ENCODE measurements at regions not wholly inside any gene's neighbourhood (a gene's known extent, or its start where the extent isn't known, plus 50 kb on each side); places are given as distances from the start of the nearest gene placed in this dataset.

DNA sequence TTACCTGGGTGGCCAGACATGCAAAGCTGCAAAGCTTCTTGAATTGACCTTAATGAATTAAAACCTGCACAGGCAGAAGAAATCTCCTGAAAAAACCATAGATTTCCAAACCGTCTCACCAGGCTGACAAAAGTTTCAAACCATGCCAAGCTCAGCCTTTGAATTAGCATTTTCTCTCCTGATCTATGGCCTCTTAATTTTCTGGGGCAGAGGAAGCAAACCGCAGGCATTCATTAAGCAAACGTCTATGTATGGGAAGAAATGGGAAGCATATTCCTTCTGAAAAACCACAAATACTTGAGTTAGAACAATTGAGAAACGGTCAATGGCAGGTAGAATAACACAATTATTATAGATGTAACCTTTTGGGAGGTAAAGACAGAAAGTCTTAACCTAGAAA lies 500.2 kb upstream of the NR2F2 start:
- no peak for DNase-seq (ENCODE audit: low spot score)
- H3K9me3 Mint-ChIP-seq: peaks cover 19% of the 10 kb centered on the region
- TF ChIP-seq, protein P1, sequence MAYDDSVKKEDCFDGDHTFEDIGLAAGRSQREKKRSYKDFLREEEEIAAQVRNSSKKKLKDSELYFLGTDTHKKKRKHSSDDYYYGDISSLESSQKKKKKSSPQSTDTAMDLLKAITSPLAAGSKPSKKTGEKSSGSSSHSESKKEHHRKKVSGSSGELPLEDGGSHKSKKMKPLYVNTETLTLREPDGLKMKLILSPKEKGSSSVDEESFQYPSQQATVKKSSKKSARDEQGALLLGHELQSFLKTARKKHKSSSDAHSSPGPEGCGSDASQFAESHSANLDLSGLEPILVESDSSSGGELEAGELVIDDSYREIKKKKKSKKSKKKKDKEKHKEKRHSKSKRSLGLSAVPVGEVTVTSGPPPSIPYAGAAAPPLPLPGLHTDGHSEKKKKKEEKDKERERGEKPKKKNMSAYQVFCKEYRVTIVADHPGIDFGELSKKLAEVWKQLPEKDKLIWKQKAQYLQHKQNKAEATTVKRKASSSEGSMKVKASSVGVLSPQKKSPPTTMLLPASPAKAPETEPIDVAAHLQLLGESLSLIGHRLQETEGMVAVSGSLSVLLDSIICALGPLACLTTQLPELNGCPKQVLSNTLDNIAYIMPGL (CRISPR knock-in tag; IDR thresholded peaks at IDR 0.05): no peak
- TF ChIP-seq, protein P2, sequence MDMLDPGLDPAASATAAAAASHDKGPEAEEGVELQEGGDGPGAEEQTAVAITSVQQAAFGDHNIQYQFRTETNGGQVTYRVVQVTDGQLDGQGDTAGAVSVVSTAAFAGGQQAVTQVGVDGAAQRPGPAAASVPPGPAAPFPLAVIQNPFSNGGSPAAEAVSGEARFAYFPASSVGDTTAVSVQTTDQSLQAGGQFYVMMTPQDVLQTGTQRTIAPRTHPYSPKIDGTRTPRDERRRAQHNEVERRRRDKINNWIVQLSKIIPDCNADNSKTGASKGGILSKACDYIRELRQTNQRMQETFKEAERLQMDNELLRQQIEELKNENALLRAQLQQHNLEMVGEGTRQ (CRISPR knock-in tag; IDR thresholded peaks at IDR 0.05): no peak
- TF ChIP-seq FOXP1 (CRISPR knock-in tag; IDR thresholded peaks at IDR 0.05; ENCODE audit: borderline replicate concordance): no peak
- TF ChIP-seq, protein P3, sequence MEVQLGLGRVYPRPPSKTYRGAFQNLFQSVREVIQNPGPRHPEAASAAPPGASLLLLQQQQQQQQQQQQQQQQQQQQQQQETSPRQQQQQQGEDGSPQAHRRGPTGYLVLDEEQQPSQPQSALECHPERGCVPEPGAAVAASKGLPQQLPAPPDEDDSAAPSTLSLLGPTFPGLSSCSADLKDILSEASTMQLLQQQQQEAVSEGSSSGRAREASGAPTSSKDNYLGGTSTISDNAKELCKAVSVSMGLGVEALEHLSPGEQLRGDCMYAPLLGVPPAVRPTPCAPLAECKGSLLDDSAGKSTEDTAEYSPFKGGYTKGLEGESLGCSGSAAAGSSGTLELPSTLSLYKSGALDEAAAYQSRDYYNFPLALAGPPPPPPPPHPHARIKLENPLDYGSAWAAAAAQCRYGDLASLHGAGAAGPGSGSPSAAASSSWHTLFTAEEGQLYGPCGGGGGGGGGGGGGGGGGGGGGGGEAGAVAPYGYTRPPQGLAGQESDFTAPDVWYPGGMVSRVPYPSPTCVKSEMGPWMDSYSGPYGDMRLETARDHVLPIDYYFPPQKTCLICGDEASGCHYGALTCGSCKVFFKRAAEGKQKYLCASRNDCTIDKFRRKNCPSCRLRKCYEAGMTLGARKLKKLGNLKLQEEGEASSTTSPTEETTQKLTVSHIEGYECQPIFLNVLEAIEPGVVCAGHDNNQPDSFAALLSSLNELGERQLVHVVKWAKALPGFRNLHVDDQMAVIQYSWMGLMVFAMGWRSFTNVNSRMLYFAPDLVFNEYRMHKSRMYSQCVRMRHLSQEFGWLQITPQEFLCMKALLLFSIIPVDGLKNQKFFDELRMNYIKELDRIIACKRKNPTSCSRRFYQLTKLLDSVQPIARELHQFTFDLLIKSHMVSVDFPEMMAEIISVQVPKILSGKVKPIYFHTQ (CRISPR knock-in tag; IDR thresholded peaks at IDR 0.05): no peak
- TF ChIP-seq, protein P4, sequence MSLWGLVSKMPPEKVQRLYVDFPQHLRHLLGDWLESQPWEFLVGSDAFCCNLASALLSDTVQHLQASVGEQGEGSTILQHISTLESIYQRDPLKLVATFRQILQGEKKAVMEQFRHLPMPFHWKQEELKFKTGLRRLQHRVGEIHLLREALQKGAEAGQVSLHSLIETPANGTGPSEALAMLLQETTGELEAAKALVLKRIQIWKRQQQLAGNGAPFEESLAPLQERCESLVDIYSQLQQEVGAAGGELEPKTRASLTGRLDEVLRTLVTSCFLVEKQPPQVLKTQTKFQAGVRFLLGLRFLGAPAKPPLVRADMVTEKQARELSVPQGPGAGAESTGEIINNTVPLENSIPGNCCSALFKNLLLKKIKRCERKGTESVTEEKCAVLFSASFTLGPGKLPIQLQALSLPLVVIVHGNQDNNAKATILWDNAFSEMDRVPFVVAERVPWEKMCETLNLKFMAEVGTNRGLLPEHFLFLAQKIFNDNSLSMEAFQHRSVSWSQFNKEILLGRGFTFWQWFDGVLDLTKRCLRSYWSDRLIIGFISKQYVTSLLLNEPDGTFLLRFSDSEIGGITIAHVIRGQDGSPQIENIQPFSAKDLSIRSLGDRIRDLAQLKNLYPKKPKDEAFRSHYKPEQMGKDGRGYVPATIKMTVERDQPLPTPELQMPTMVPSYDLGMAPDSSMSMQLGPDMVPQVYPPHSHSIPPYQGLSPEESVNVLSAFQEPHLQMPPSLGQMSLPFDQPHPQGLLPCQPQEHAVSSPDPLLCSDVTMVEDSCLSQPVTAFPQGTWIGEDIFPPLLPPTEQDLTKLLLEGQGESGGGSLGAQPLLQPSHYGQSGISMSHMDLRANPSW (CRISPR knock-in tag; conservative IDR thresholded peaks at IDR 0.05; ENCODE audit: low read depth): no peak
- TF ChIP-seq, protein P5, sequence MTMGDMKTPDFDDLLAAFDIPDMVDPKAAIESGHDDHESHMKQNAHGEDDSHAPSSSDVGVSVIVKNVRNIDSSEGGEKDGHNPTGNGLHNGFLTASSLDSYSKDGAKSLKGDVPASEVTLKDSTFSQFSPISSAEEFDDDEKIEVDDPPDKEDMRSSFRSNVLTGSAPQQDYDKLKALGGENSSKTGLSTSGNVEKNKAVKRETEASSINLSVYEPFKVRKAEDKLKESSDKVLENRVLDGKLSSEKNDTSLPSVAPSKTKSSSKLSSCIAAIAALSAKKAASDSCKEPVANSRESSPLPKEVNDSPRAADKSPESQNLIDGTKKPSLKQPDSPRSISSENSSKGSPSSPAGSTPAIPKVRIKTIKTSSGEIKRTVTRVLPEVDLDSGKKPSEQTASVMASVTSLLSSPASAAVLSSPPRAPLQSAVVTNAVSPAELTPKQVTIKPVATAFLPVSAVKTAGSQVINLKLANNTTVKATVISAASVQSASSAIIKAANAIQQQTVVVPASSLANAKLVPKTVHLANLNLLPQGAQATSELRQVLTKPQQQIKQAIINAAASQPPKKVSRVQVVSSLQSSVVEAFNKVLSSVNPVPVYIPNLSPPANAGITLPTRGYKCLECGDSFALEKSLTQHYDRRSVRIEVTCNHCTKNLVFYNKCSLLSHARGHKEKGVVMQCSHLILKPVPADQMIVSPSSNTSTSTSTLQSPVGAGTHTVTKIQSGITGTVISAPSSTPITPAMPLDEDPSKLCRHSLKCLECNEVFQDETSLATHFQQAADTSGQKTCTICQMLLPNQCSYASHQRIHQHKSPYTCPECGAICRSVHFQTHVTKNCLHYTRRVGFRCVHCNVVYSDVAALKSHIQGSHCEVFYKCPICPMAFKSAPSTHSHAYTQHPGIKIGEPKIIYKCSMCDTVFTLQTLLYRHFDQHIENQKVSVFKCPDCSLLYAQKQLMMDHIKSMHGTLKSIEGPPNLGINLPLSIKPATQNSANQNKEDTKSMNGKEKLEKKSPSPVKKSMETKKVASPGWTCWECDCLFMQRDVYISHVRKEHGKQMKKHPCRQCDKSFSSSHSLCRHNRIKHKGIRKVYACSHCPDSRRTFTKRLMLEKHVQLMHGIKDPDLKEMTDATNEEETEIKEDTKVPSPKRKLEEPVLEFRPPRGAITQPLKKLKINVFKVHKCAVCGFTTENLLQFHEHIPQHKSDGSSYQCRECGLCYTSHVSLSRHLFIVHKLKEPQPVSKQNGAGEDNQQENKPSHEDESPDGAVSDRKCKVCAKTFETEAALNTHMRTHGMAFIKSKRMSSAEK (CRISPR knock-in tag; IDR thresholded peaks at IDR 0.05; ENCODE audit: borderline replicate concordance): no peak
- TF ChIP-seq TEAD1 (CRISPR knock-in tag; IDR thresholded peaks at IDR 0.05): no peak
- no peak for TF ChIP-seq ZBTB21 (CRISPR knock-in tag; IDR thresholded peaks at IDR 0.05; ENCODE audit: borderline replicate concordance)
- no peak for TF ChIP-seq MYBL2 (CRISPR knock-in tag; IDR thresholded peaks at IDR 0.05)
- TF ChIP-seq NFATC4 (CRISPR knock-in tag; IDR thresholded peaks at IDR 0.05): no peak
- TF ChIP-seq PRRX2 (CRISPR knock-in tag; IDR thresholded peaks at IDR 0.05): no peak
- H3K27ac Mint-ChIP-seq: no peak overlapping the region
- ChIA-PET CTCF (no interaction called here), POLR2A (no interaction called here)
- peaks cover 43% of the 10 kb centered on the region for H3K4me1 Mint-ChIP-seq
- no peak overlapping the region for H3K4me3 Mint-ChIP-seq
- no peak for ATAC-seq
- H3K27me3 Mint-ChIP-seq (ENCODE audit: low read depth): peaks cover 21% of the 10 kb centered on the region
- H3K36me3 Mint-ChIP-seq: peaks cover 17% of the 10 kb centered on the region

DNA sequence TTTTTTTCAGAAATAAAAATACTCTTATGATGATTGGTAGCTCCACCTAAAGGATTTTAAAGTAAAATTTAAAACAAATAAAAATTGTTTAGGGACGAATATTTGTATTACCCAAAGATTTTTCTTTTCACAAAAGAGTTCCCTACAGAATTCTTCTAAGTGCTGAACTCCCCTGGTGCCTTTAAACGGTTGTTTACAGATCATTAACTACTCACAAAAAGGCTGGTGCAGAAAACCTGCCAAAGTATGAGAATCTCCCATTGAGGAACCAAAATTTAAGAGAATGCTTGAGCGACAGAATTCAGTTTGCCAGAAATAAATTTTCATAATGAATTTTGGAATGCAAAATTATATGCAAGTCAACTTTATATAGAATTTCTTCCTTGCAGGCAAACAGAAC lies 497.8 kb upstream of the NR2F2 start:
- DNase-seq (ENCODE audit: low spot score) (no peak), ATAC-seq (no peak)
- ChIA-PET POLR2A (no interaction called here), CTCF (no interaction called here)
- peaks cover 12% of the 10 kb centered on the region for H3K9me3 Mint-ChIP-seq
- H3K4me3 Mint-ChIP-seq: no peak overlapping the region
- peaks cover 16% of the 10 kb centered on the region for H3K27me3 Mint-ChIP-seq (ENCODE audit: low read depth)
- H3K36me3 Mint-ChIP-seq: peaks cover 11% of the 10 kb centered on the region
- H3K27ac Mint-ChIP-seq: no peak overlapping the region
- peaks cover 43% of the 10 kb centered on the region for H3K4me1 Mint-ChIP-seq
- TF ChIP-seq FOXP1 (CRISPR knock-in tag; IDR thresholded peaks at IDR 0.05; ENCODE audit: borderline replicate concordance) (no peak), GABPB1 (CRISPR knock-in tag; IDR thresholded peaks at IDR 0.05) (no peak), IRF2 (CRISPR knock-in tag; IDR thresholded peaks at IDR 0.05; ENCODE audit: borderline replicate concordance, low read depth) (no peak), CREB1 (CRISPR knock-in tag; IDR thresholded peaks at IDR 0.05) (no peak), ELF4 (CRISPR knock-in tag; IDR thresholded peaks at IDR 0.05; ENCODE audit: low read depth) (no peak)
- TF ChIP-seq, protein P6, sequence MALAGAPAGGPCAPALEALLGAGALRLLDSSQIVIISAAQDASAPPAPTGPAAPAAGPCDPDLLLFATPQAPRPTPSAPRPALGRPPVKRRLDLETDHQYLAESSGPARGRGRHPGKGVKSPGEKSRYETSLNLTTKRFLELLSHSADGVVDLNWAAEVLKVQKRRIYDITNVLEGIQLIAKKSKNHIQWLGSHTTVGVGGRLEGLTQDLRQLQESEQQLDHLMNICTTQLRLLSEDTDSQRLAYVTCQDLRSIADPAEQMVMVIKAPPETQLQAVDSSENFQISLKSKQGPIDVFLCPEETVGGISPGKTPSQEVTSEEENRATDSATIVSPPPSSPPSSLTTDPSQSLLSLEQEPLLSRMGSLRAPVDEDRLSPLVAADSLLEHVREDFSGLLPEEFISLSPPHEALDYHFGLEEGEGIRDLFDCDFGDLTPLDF (CRISPR knock-in tag; IDR thresholded peaks at IDR 0.05): no peak
- TF ChIP-seq, protein P1 (CRISPR knock-in tag; IDR thresholded peaks at IDR 0.05): no peak
- TF ChIP-seq, protein P7, sequence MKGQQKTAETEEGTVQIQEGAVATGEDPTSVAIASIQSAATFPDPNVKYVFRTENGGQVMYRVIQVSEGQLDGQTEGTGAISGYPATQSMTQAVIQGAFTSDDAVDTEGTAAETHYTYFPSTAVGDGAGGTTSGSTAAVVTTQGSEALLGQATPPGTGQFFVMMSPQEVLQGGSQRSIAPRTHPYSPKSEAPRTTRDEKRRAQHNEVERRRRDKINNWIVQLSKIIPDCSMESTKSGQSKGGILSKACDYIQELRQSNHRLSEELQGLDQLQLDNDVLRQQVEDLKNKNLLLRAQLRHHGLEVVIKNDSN (CRISPR knock-in tag; IDR thresholded peaks at IDR 0.05): no peak
